ENCODE measurements at regions not wholly inside any gene's neighbourhood (a gene's known extent, or its start where the extent isn't known, plus 50 kb on each side); places are given as distances from the start of the nearest gene placed in this dataset.

GRCh38 chr6:163797296-163797845 lies 382.9 kb downstream of the QKI start:
- no peak for TF ChIP-seq CTCF (IDR thresholded peaks at IDR 0.05; ENCODE audit: low read depth, low read length, poor library complexity, severe bottlenecking)
- no peak for TF ChIP-seq EZH2phosphoT487 (IDR thresholded peaks at IDR 0.05; ENCODE audit: borderline replicate concordance, low read length)
